Stimulated activated effector memory CD8-positive, alpha-beta T cell treated with anti-CD3 and anti-CD28 coated beads, Interleukin-12 subunit alpha, Interleukin-12 subunit beta, amount 100 ng/mL, for 72 hours (primary cell): ENCODE measurements at regions not wholly inside any gene's neighbourhood (a gene's known extent, or its start where the extent isn't known, plus 50 kb on each side); places are given as distances from the start of the nearest gene placed in this dataset.

Experiments
- ATAC-seq: fragments of 150-1000 bp; cut with Tn5 transposase; 2 replicates; pipeline ENCODE4 v1.10.0; 2021
- DNase-seq, 2 donors: peaks; one replicate each; pipeline ENCODE4 v3.0.0; 2021 to 2022; ENCODE audit warnings: low spot score in 2 of 2
- H3K27ac Mint-ChIP-seq: one replicate; pipeline ENCODE4 v1.8.0; 2022; ENCODE audit warnings: mild to moderate bottlenecking, mixed read lengths
- H3K36me3 Mint-ChIP-seq: one replicate; pipeline ENCODE4 v1.8.0; 2022; ENCODE audit warnings: mild to moderate bottlenecking, mixed read lengths
- H3K4me1 Mint-ChIP-seq: one replicate; pipeline ENCODE4 v1.8.0; 2022; ENCODE audit warnings: mixed read lengths
- H3K4me3 Mint-ChIP-seq: one replicate; pipeline ENCODE4 v1.8.0; 2022; ENCODE audit warnings: mild to moderate bottlenecking, mixed read lengths
- H3K9me3 Mint-ChIP-seq: one replicate; pipeline ENCODE4 v1.8.0; 2022; ENCODE audit warnings: mixed read lengths

GRCh38 chr11:134757633-134758032 is 345.6 kb upstream of the B3GAT1 start:
- no peak overlapping the region for H3K4me3 Mint-ChIP-seq
- peak in 1 of 2 donors; percentile 29 for DNase-seq
- no peaks in the 10 kb centered on the region for H3K9me3 Mint-ChIP-seq
- H3K36me3 Mint-ChIP-seq: no peaks in the 10 kb centered on the region
- no peaks in the 10 kb centered on the region for H3K4me1 Mint-ChIP-seq
- no peak for ATAC-seq
- H3K27ac Mint-ChIP-seq: no peak overlapping the region

DNA sequence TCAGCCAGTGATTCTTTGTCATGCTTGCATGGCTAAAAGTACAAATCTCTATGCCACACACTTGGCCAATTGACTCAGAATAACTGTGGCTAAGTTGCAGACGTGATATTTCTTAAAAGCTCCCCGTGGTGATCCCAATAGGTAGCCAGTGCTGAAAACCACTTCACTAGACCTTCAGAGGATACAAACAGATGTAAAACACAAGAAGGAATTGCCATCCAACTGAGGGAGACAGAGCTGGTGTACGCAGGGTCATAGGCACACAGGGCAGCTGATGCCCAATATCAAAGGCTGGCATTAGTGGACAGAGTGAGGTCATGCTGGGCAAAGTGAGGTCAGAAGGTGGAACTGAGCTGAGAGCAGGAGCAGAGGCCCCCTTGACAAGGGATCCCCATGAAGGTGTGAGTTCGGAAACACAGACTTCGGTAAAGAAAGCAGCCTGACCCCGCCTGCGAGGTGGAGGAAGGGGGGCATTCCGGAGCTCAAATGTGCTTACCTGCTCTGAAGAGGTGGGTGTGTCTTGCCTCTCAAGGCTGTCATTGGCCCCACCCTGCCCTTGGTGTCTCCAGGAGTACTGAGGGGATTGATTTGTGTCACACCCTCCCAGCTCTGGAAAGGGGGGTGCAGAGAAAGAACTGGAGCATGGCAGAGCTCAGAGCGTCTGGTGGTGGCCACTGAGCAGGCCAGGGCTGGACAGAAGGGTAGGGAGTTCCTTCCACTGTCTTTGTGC is 344.9 kb upstream of the B3GAT1 start:
- no peak overlapping the region for H3K27ac Mint-ChIP-seq
- DNase-seq (peak in 1 of 2 donors; percentile 23), ATAC-seq (no peak)
- no peaks in the 10 kb centered on the region for H3K4me1 Mint-ChIP-seq
- H3K36me3 Mint-ChIP-seq: no peaks in the 10 kb centered on the region
- no peak overlapping the region for H3K4me3 Mint-ChIP-seq
- H3K9me3 Mint-ChIP-seq: no peaks in the 10 kb centered on the region

GRCh38 chr11:134755535-134755934 is 343.5 kb upstream of the B3GAT1 start:
- Mint-ChIP-seq H3K4me1 (no peaks in the 10 kb centered on the region), H3K9me3 (no peaks in the 10 kb centered on the region), H3K27ac (no peak overlapping the region), H3K36me3 (no peaks in the 10 kb centered on the region), H3K4me3 (no peak overlapping the region)
- DNase-seq (peak in 1 of 2 donors; percentile 15), ATAC-seq (no peak)

- no peak for ATAC-seq
- Mint-ChIP-seq H3K9me3 (no peaks in the 10 kb centered on the region), H3K4me3 (no peak overlapping the region), H3K27ac (no peak overlapping the region), H3K4me1 (no peaks in the 10 kb centered on the region), H3K36me3 (no peaks in the 10 kb centered on the region)
- peak in 1 of 2 donors; percentile 38 for DNase-seq
These were observed 342.6 kb upstream of the B3GAT1 start for GRCh38 chr11:134754521-134755198.

DNA sequence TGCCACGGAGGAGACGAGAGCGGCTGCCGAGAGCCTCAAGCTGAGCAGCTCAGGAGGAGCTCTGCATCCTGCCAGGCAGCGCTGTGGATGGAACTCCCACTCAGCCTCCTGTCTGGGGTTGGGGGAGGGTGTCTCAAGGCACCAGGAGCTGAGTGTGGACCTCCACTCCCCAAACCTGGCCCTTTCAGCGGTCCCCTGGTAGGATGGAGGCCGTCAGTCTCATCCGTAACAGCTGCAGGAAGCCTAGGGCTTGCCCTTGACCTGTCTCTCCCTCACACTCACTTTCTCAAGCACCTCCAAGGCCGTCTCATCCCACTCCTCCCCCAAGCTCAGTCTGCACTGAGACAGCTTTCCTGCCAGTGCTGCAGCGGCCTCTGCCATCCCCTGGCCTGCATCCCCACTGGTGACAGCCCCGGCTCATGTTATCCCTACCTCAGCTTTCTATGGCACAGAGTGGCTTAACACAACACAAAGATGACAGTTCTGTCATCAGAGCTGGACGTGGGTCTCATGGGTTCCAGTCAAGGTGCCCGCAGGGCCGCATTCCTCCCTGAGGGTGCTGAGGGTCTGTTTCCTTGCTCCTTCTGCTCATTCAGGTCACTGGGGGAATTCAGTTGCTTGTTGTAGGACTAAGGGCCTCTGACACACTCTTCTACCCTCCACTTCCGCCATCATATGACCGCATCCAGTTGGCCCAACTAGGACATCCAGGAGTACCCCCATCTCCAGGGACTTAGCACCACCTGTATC is 341.9 kb upstream of the B3GAT1 start:
- no peaks in the 10 kb centered on the region for H3K4me1 Mint-ChIP-seq
- DNase-seq (peak in 1 of 2 donors; percentile 23), ATAC-seq (no peak)
- no peaks in the 10 kb centered on the region for H3K9me3 Mint-ChIP-seq
- no peaks in the 10 kb centered on the region for H3K36me3 Mint-ChIP-seq
- H3K4me3 Mint-ChIP-seq: no peak overlapping the region
- no peak overlapping the region for H3K27ac Mint-ChIP-seq

- no peaks in the 10 kb centered on the region for H3K4me1 Mint-ChIP-seq
- ATAC-seq (no peak), DNase-seq (peak in 1 of 2 donors; percentile 10)
- H3K27ac Mint-ChIP-seq: no peak overlapping the region
- H3K9me3 Mint-ChIP-seq: no peaks in the 10 kb centered on the region
- no peaks in the 10 kb centered on the region for H3K36me3 Mint-ChIP-seq
- no peak overlapping the region for H3K4me3 Mint-ChIP-seq
These were observed 341.1 kb upstream of the B3GAT1 start for GRCh38 chr11:134752964-134753770.

DNA sequence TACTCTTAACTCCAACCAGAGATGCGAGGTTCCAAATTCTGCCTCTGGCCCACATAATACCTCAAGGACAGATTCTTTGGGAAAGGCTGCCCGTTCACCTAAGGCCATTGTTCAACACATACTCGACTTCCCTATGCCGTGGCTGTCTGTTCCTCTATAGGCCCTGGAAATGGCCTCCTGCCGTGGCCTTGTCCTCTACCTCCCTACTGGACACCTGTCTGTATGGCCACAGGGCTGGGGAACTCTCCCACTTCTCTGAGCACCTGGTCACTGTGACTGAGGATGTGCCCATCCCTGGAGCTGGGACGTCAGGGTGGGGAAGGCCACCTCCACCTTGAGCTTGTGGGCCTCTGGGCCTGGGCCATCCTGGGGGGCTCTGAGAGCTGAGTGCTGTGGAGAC is 340.5 kb upstream of the B3GAT1 start:
- no peaks in the 10 kb centered on the region for H3K36me3 Mint-ChIP-seq
- H3K4me3 Mint-ChIP-seq: no peak overlapping the region
- ATAC-seq: no peak
- no peaks in the 10 kb centered on the region for H3K4me1 Mint-ChIP-seq
- peak in 1 of 2 donors; percentile 15 for DNase-seq
- no peak overlapping the region for H3K27ac Mint-ChIP-seq
- H3K9me3 Mint-ChIP-seq: no peaks in the 10 kb centered on the region

DNA sequence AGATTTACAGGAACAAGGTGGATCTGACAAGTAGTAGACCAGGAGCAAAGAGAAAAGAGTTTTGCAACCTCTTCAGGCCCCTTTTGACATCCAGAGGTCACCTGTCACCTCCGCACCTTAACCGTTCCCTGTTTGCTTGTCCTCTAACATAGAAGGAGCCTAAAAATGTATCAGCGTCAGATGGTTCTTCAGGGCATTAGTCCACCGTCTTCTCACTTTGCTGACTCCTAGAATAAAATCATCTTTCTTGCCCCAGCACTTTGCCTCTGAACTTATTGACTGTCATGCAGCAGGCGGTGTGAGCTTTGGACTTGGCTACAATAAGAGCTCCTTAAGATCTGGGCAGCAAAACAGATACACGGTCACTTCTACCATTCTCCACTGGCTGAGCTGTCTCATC is 339.7 kb upstream of the B3GAT1 start:
- Mint-ChIP-seq H3K9me3 (no peaks in the 10 kb centered on the region), H3K36me3 (no peaks in the 10 kb centered on the region), H3K4me3 (no peak overlapping the region), H3K27ac (no peak overlapping the region), H3K4me1 (no peaks in the 10 kb centered on the region)
- DNase-seq: no peak
- ATAC-seq: no peak

GRCh38 chr11:134751031-134751585 is 339.1 kb upstream of the B3GAT1 start:
- no peak overlapping the region for H3K4me3 Mint-ChIP-seq

GRCh38 chr11:134750619-134751018 is 338.6 kb upstream of the B3GAT1 start:
- Mint-ChIP-seq H3K36me3 (no peaks in the 10 kb centered on the region), H3K27ac (no peak overlapping the region), H3K4me1 (no peaks in the 10 kb centered on the region), H3K4me3 (no peak overlapping the region), H3K9me3 (no peaks in the 10 kb centered on the region)
- DNase-seq (no peak), ATAC-seq (no peak)

More at GRCh38 chr11:134751031-134751585, 339.1 kb upstream of the B3GAT1 start:
- Mint-ChIP-seq H3K4me1 (no peaks in the 10 kb centered on the region), H3K27ac (no peak overlapping the region), H3K9me3 (no peaks in the 10 kb centered on the region), H3K36me3 (no peaks in the 10 kb centered on the region)
- DNase-seq (no peak), ATAC-seq (no peak)

DNA sequence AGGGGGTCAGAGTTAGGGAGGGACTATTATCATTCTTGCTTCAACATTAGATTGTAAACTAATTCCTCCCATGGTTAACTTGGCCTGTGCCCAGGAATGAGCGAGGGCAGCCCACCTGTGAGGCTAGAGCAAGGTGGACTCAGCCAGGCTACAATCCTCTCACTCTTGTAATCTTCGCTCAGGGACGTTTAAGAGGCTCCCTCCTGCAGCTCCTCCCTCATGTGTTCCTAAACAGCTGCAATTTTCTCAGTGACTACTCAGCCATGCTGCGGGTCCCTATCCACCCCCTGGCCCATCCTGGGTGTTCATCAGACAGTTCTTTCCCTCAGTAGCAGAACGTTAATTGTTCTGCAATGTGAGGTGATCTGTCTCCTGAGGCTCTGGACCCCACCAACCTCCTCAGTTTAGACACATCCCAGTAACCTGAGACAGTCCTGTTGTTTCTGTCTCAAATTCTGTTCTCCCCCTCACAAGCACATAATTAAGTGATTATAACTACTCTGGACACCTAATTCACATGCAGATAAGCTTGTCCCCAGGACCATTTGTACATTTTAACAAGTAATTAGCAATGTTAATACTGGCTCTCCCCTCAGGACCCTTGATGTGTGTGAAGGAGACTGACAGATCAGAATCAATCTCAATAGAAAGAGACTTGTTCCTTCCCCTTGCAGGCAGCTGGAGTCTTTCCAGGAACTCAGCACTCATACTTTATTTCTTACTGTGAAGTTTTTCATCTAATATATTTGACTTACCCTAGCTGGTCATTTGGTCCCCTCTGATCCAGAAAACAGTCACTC is 337.2 kb upstream of the B3GAT1 start:
- ATAC-seq: no peak
- Mint-ChIP-seq H3K36me3 (no peaks in the 10 kb centered on the region), H3K9me3 (no peaks in the 10 kb centered on the region), H3K4me3 (no peak overlapping the region), H3K4me1 (no peaks in the 10 kb centered on the region), H3K27ac (no peak overlapping the region)
- no peak for DNase-seq

DNA sequence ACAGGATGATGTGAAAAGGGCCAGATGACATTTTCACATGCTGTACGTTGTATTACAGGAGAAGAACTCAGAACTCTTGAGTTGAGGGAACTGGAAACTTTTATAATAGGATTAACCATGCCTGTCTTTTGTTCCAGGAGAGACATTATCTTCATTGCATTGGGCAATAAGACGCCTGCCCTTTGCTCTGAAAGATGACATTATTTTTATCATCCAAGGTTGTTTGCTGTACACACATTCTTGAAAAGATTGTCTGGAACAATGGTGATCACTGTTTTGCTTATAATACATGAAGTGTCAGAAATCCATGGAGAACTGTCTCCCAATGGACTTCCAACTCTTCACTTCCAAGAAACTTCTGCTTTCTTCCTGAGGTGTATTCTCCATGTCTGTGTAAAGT is 334.6 kb upstream of the B3GAT1 start:
- ATAC-seq: no peak
- Mint-ChIP-seq H3K36me3 (no peaks in the 10 kb centered on the region), H3K27ac (no peak overlapping the region)

DNA sequence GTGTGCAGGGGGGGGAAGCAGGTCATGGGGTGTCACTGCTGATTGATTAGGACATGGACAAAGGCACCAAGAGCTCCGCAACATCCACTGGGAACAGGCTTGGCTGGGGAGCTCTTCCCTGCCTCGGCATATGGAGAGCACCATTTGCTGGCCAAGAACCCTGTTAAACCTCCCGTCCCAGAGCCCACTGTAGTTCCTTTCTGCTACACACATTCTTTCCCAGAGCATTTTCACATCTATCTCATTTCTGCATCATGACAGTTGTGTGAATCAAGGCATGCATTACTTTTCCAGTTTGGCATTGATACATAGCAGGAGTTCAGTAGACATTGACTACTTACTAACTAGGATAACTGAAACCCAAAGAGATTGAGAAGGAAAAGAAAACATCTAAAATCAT is 333.4 kb upstream of the B3GAT1 start:
- Mint-ChIP-seq H3K9me3 (no peaks in the 10 kb centered on the region), H3K36me3 (no peaks in the 10 kb centered on the region), H3K4me3 (no peak overlapping the region), H3K4me1 (no peaks in the 10 kb centered on the region), H3K27ac (no peak overlapping the region)
- DNase-seq (no peak), ATAC-seq (no peak)

More for the DNA sequence above, 334.6 kb upstream of the B3GAT1 start:
- no peaks in the 10 kb centered on the region for H3K9me3 Mint-ChIP-seq
- H3K4me1 Mint-ChIP-seq: no peaks in the 10 kb centered on the region
- DNase-seq: no peak
- H3K4me3 Mint-ChIP-seq: no peak overlapping the region

- ATAC-seq: no peak
- H3K27ac Mint-ChIP-seq: no peak overlapping the region
- no peaks in the 10 kb centered on the region for H3K4me1 Mint-ChIP-seq
- no peaks in the 10 kb centered on the region for H3K36me3 Mint-ChIP-seq
- no peaks in the 10 kb centered on the region for H3K9me3 Mint-ChIP-seq
- DNase-seq: no peak
- no peak overlapping the region for H3K4me3 Mint-ChIP-seq
These were observed 331.8 kb upstream of the B3GAT1 start for GRCh38 chr11:134743820-134744195.
